ENCODE measurements at regions not wholly inside any gene's neighbourhood (a gene's known extent, or its start where the extent isn't known, plus 50 kb on each side); places are given as distances from the start of the nearest gene placed in this dataset.

GRCh38 chr2:106277426-106277825 is 83.3 kb upstream of the UXS1 start (continued):
- TF ChIP-seq E2F8 (IDR thresholded peaks at IDR 0.05; ENCODE audit: low read depth, partially characterized antibody) (no peak), MED1 (CRISPR knock-in tag; IDR thresholded peaks at IDR 0.05; ENCODE audit: borderline replicate concordance) (no peak), ZC3H4 (CRISPR knock-in tag; IDR thresholded peaks at IDR 0.05; ENCODE audit: borderline replicate concordance) (no peak)

GRCh38 chr2:106275971-106276370 is 81.9 kb upstream of the UXS1 start:
- no peak overlapping the region for H3K27ac ChIP-seq (ENCODE audit: extremely low read depth, low read depth, low read length)
- H3K4me1 ChIP-seq (replicated peaks in 1 of 2; ENCODE audit: control insufficient read depth in 2 of 2, insufficient read depth in 2 of 2, low read length in 2 of 2), result peaks cover 0 to 6% of the 10 kb centered on the region in 2 experiments; a peak in 1 of 5 replicates
- no peaks in the 10 kb centered on the region for H4K20me1 ChIP-seq (replicated peaks; ENCODE audit: control insufficient read depth, insufficient read depth, low read length)
- no peak for FAIRE-seq
- H3K4me2 ChIP-seq (ENCODE audit: insufficient read depth, low read length), result no peak overlapping the region
- no peak overlapping the region for H3K9ac ChIP-seq (ENCODE audit: insufficient read depth in 1 of 2, low read depth in 2 of 2, low read length in 2 of 2)
- H3K4me3 ChIP-seq, result no peak overlapping the region
- peaks cover 22 to 35% of the 10 kb centered on the region in 2 experiments; a peak in 3 of 5 replicates for H3K27me3 ChIP-seq (ENCODE audit: control insufficient read depth in 2 of 2, insufficient read depth in 2 of 2, low read length in 2 of 2)
- no peaks in the 10 kb centered on the region for H3K9me3 ChIP-seq (replicated peaks; ENCODE audit: control insufficient read depth, insufficient read depth, low read depth, low read length)
- intact Hi-C loops (cut with micrococcal nuclease) (no loop called here), in situ Hi-C loops (cut with MboI) (no loop called here)
- H3K79me2 ChIP-seq (ENCODE audit: control insufficient read depth, insufficient read depth, low read length), result no peaks in the 10 kb centered on the region
- ChIA-PET POLR2A (no interaction called here), CTCF (ENCODE audit: low intra/inter-chr PET ratio) (no interaction called here)
- no peak for TF ChIP-seq ZNF280B (CRISPR knock-in tag; IDR thresholded peaks at IDR 0.05)
- peak; percentile 32; the same call in 1 of the 2 replicates for TF ChIP-seq ZKSCAN1 (IDR thresholded peaks at IDR 0.05; ENCODE audit: low read depth, low read length)
- TF ChIP-seq CREM (IDR thresholded peaks at IDR 0.05; ENCODE audit: low read depth), result no peak
- DNase-seq (ENCODE audit: extremely low read depth in 1 of 4, low spot score in 3 of 4), result no peak
- 5% methylated on average over 11 of the region's 11 CpGs for WGBS (ENCODE audit: insufficient coverage, low coverage, missing lambda C conversion rate)
- no peaks in the 10 kb centered on the region for H3K9me1 ChIP-seq (ENCODE audit: control insufficient read depth, insufficient read depth, low read length)
- BruUV-seq (replicated peaks), result no TSS peak
- no peak; the same call in 1 of the 3 replicates for ATAC-seq
- H2AFZ ChIP-seq (ENCODE audit: low read depth, low read length), result no peak overlapping the region
- H3K36me3 ChIP-seq (ENCODE audit: control insufficient read depth, insufficient read depth, low read length), result no peaks in the 10 kb centered on the region

All from K562 (cell line).